ENCODE measurements at regions not wholly inside any gene's neighbourhood (a gene's known extent, or its start where the extent isn't known, plus 50 kb on each side); places are given as distances from the start of the nearest gene placed in this dataset.

- TF ChIP-seq CTCF (IDR thresholded peaks at IDR 0.05) (no peak), POLR2A (IDR thresholded peaks at IDR 0.05) (no peak)
These were observed 97.8 kb upstream of the ADGRL2 start for GRCh38 chr1:81702903-81703302.

Data from right lobe of liver (tissue), 4 donors.